ENCODE measurements at regions not wholly inside any gene's neighbourhood (a gene's known extent, or its start where the extent isn't known, plus 50 kb on each side); places are given as distances from the start of the nearest gene placed in this dataset.

DNA sequence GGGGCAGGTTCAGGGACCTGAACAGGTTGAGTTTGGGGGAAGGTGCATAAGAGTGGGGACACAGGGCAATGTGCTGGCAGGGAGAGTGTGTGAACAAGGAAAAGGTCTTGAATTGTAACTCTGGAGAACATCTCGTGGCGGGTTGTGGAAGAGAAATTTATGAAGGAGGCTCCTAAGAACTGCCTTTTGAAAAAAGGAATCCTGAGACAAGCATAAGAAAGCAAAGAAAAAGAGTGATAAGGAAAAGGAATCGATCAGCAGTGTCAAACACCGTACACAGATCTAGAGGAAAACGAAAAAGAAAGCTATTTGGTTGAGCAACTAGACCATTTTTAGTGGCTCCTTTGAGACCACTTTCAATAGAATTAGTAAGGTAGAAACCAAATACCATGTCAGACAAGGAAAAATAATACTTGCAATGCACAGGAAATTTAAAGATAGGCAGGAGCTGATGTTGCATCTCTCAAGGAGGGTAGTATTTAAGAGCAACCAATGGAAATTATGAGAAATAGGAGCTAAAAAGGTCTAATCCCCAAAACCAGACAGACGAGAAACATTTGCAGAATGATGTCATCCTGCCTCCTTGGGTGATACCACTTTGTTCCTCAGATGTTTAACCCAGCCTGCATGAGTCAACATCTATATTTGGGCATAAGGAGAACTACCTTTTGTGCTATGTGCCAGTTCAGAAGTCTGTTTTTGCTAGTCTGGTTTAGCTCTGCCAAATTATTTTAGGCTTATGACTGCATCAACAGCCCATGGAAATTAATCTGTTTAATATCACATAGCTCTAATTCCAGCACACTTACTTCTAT is 64.5 kb upstream of the STK38L start:
- no peak overlapping the region for H3K4me2 ChIP-seq (ENCODE audit: insufficient read depth, insufficient read length, low read length)
- no peak overlapping the region for H2AFZ ChIP-seq (ENCODE audit: low read length)
- no peak overlapping the region for H4K8ac ChIP-seq (replicated peaks; ENCODE audit: insufficient read length, low read depth, low read length)
- Mint-ChIP-seq H3K36me3 (ENCODE audit: insufficient read depth in 1 of 3, low read depth in 3 of 3) (no peaks in the 10 kb centered on the region), H3K27me3 (ENCODE audit: low read depth) (no peaks in the 10 kb centered on the region), H3K9me3 (no peaks in the 10 kb centered on the region), H3K4me1 (no peaks in the 10 kb centered on the region; a peak in 2 of 4 replicates), H3K4me3 (no peak overlapping the region), H3K27ac (no peak overlapping the region; a peak in 1 of 7 replicates)
- no peak overlapping the region for H3K9ac ChIP-seq (ENCODE audit: extremely low read depth, insufficient read length, low read length)
- WGBS (ENCODE audit: extremely low coverage, insufficient read length, low lambda C conversion rate), result no CpG with 5 or more reads among the region's 6 CpGs
- H3K18ac ChIP-seq (ENCODE audit: insufficient read length, low read depth, low read length), result no peak overlapping the region
- H2AK5ac ChIP-seq (ENCODE audit: insufficient read length, low read length), result no peak overlapping the region
- TF ChIP-seq, protein P1, sequence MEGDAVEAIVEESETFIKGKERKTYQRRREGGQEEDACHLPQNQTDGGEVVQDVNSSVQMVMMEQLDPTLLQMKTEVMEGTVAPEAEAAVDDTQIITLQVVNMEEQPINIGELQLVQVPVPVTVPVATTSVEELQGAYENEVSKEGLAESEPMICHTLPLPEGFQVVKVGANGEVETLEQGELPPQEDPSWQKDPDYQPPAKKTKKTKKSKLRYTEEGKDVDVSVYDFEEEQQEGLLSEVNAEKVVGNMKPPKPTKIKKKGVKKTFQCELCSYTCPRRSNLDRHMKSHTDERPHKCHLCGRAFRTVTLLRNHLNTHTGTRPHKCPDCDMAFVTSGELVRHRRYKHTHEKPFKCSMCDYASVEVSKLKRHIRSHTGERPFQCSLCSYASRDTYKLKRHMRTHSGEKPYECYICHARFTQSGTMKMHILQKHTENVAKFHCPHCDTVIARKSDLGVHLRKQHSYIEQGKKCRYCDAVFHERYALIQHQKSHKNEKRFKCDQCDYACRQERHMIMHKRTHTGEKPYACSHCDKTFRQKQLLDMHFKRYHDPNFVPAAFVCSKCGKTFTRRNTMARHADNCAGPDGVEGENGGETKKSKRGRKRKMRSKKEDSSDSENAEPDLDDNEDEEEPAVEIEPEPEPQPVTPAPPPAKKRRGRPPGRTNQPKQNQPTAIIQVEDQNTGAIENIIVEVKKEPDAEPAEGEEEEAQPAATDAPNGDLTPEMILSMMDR (conservative IDR thresholded peaks at IDR 0.05), result no peak
- DNase-seq, result no peak
- no peaks in the 10 kb centered on the region for H4K20me1 ChIP-seq (ENCODE audit: control insufficient read depth, insufficient read depth, insufficient read length)
- H2BK12ac ChIP-seq (ENCODE audit: insufficient read length, low read depth, low read length), result no peak overlapping the region
- no peak overlapping the region for H3K4ac ChIP-seq (ENCODE audit: low read depth, low read length)
- no peak overlapping the region for H3K14ac ChIP-seq (ENCODE audit: insufficient read depth, low read length)
- no peak overlapping the region for H2BK20ac ChIP-seq (ENCODE audit: low read depth, low read length, poor library complexity, severe bottlenecking)
- no peaks in the 10 kb centered on the region for H3K27me3 ChIP-seq (ENCODE audit: insufficient read depth, low read length)
- no peaks in the 10 kb centered on the region for H3K79me1 ChIP-seq (ENCODE audit: insufficient read depth, low read depth, low read length, poor library complexity, severe bottlenecking)
- H4K91ac ChIP-seq (ENCODE audit: insufficient read length, low read depth, low read length), result no peak overlapping the region
- no peak overlapping the region for H3T11ph ChIP-seq (ENCODE audit: low read length)
- no peak overlapping the region for H3K23ac ChIP-seq (ENCODE audit: insufficient read length, low read depth, low read length)
- no peaks in the 10 kb centered on the region for H3K9me3 ChIP-seq (ENCODE audit: control insufficient read depth, low read depth, low read length)
- H3K23me2 ChIP-seq (ENCODE audit: insufficient read length, low read depth, low read length, poor library complexity, severe bottlenecking), result no peaks in the 10 kb centered on the region
- H3K79me2 ChIP-seq (ENCODE audit: insufficient read depth, low read length), result no peaks in the 10 kb centered on the region
- no peak overlapping the region for H2BK15ac ChIP-seq (ENCODE audit: low read depth, low read length)
- H3K4me1 ChIP-seq (ENCODE audit: insufficient read depth, low read length), result no peaks in the 10 kb centered on the region
- H2BK120ac ChIP-seq (ENCODE audit: low read depth, low read length, poor library complexity, severe bottlenecking), result no peak overlapping the region
- H3K27ac ChIP-seq (ENCODE audit: insufficient read length, low read depth, low read length), result no peak overlapping the region
- H2BK5ac ChIP-seq (ENCODE audit: insufficient read length, low read length), result no peak overlapping the region
- H3K56ac ChIP-seq (ENCODE audit: insufficient read length, low read depth, low read length), result no peak overlapping the region
- no peak overlapping the region for H4K5ac ChIP-seq (ENCODE audit: insufficient read length, low read depth, low read length)
